ENCODE measurements at regions not wholly inside any gene's neighbourhood (a gene's known extent, or its start where the extent isn't known, plus 50 kb on each side); places are given as distances from the start of the nearest gene placed in this dataset.

DNA sequence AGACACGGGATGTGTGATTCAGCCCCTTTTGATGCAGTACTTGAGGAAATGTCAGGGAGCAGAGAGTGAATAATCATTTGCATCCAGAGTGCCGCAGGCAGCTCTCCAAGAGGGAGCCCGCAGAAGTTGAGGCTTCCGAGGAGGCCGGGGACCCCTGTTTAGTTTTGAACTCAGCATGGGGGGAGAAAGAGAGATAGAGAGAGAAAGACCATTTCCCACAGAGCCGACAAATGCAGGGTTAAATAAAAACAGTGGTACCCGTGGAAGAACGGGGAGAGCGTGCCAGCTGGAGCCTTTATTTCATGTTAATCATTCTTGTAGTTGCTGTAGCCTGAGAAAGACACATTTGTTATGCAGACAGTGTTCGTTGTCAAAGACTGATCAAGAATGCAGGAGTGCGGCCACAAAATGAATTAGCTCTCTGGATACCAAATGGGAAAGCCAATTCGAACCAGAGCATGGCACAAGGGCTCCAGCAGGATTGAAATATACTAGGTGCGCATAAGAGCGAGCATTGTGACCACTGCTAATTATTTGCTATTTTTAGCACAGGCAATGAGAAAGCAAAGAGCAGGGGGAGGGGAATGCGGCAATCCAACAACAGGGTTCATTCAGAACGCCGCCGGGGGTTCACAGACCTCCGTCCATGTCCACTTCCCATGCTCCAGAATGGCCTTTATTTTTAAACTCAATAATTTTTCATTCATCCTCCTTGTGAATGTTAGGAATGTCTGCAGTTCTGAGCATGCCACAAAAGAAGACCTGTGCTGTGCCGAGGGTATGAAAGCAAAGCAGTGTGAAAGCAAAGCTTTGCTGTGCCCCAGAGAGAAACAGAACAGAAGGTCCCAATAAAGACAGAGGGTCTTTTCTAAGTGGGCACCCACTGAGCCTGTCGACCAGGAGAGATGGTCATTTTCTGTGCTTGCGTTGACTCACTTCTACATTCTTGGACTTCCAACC lies 243.9 kb upstream of the VCX3A start:
- TF ChIP-seq, protein P1, sequence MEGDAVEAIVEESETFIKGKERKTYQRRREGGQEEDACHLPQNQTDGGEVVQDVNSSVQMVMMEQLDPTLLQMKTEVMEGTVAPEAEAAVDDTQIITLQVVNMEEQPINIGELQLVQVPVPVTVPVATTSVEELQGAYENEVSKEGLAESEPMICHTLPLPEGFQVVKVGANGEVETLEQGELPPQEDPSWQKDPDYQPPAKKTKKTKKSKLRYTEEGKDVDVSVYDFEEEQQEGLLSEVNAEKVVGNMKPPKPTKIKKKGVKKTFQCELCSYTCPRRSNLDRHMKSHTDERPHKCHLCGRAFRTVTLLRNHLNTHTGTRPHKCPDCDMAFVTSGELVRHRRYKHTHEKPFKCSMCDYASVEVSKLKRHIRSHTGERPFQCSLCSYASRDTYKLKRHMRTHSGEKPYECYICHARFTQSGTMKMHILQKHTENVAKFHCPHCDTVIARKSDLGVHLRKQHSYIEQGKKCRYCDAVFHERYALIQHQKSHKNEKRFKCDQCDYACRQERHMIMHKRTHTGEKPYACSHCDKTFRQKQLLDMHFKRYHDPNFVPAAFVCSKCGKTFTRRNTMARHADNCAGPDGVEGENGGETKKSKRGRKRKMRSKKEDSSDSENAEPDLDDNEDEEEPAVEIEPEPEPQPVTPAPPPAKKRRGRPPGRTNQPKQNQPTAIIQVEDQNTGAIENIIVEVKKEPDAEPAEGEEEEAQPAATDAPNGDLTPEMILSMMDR (IDR thresholded peaks at IDR 0.05 in 8 of 11, conservative IDR thresholded peaks at IDR 0.05 in 3 of 11): no peak
- no peak for TF ChIP-seq POLR2A (IDR thresholded peaks at IDR 0.05)
